NK-92 treated with Interleukin-12 subunit alpha and Interleukin-12 subunit beta, amount 100 ng/mL, for 24 hours (cell line): ENCODE measurements at regions not wholly inside any gene's neighbourhood (a gene's known extent, or its start where the extent isn't known, plus 50 kb on each side); places are given as distances from the start of the nearest gene placed in this dataset.

Experiments used
- DNase-seq: peaks from one replicate; lab custom pipeline; 2025; lab: John Stamatoyannopoulos, UW

GRCh38 chr4:4735870-4736269 lies 123.6 kb upstream of the MSX1 start:
- no peak for DNase-seq

DNA sequence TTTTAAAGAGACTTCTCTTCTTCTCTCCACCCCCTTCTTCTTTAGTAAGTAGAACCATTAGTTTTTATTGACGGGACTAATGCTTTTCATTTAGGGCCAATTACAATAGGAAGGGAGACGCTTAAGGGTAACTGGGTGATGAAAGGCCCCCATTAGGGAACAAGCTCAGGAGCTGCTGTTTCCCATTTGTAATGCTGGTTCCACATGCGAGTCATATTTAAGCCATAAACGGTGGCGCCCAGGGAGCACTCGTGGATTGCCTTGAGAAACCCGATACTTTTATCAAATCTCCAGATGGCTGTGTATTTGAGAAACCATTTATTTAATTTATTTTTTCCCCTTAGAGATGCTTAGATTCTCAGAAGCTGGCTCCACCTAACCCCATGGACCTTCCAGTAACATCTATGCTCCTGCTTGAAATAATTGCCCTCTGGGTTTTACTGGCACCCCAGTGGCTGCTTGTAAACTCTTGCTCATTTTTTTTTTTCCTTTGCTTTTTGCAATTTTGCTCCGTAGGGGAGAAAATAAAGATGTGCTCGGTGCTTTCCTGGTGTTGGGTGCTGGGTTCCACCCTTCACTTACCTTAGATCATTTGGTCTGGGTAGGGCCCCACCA lies 124.2 kb upstream of the MSX1 start:
- no peak for DNase-seq

DNA sequence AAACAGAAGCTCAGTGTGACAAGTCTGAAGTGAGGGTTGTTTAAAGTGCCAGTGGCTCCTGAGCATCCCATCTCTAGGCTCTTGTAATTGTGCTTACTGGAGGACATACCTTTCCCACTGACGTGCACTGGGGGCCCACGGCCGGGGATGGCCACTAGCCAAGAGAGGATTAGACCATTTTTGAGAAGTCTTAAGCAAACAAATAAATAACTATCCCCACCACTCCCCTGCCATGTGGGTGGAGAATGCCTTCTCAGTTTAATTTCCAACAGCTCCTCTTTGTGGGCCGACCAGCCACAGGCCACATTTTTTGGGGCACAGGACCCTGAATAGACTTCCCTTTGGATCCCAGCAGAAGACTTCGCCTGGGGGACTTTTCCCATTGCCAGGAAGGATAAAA lies 125.0 kb upstream of the MSX1 start:
- no peak for DNase-seq

GRCh38 chr4:4733663-4734062 lies 125.8 kb upstream of the MSX1 start:
- DNase-seq = no peak

GRCh38 chr4:4730249-4730648 lies 129.2 kb upstream of the MSX1 start:
- DNase-seq = no peak

- DNase-seq = no peak
Observed at GRCh38 chr4:4729206-4729605, 130.3 kb upstream of the MSX1 start.

- no peak for DNase-seq
Observed at GRCh38 chr4:4727536-4727935, 131.9 kb upstream of the MSX1 start.

GRCh38 chr4:4726051-4726450 lies 133.4 kb upstream of the MSX1 start:
- no peak for DNase-seq

- no peak for DNase-seq
Observed at GRCh38 chr4:4724321-4724720, 135.1 kb upstream of the MSX1 start.

GRCh38 chr4:4721636-4722035 lies 137.8 kb upstream of the MSX1 start:
- no peak for DNase-seq

GRCh38 chr4:4720646-4721045 lies 138.8 kb upstream of the MSX1 start:
- DNase-seq = no peak

GRCh38 chr4:4719436-4719835 lies 140.0 kb upstream of the MSX1 start:
- DNase-seq = no peak

DNA sequence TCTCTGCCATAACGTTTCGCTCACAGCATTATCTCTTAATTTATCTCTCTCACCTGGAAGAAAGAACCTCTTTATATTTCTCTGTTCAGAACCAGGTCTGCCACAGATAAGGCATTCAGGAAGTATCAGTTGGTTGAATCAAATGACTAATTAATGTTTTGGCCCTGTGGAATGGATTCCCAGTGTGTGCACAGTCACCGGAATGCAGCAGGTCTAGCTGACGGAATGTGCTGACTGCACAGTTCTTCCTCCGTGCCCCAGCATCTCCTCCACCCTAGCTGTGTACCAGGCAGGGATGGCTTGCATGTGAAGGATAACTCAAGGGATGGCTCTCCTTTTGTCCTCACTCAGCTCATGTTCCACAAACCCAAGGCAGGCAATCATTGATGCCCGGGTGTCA lies 141.8 kb upstream of the MSX1 start:
- DNase-seq = no peak

DNA sequence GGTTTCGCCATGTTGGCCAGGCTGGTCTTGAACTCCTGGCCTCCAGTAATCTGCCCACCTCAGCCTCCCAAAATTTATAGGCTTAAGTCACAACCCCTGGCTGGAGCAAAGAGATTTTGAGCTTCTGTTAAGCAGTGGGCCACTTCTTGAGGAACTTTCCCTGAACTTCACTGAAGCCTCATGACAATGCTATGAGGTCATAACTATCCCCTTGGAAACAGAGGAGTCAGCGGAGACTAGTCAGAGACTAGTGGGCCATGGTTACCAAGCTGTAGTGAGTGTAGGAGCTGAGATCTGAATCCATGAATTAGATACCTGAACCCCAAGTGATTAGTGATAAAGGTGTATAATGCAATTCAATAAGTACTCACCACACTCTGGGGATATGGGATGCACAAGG lies 145.1 kb upstream of the MSX1 start:
- DNase-seq = no peak

DNA sequence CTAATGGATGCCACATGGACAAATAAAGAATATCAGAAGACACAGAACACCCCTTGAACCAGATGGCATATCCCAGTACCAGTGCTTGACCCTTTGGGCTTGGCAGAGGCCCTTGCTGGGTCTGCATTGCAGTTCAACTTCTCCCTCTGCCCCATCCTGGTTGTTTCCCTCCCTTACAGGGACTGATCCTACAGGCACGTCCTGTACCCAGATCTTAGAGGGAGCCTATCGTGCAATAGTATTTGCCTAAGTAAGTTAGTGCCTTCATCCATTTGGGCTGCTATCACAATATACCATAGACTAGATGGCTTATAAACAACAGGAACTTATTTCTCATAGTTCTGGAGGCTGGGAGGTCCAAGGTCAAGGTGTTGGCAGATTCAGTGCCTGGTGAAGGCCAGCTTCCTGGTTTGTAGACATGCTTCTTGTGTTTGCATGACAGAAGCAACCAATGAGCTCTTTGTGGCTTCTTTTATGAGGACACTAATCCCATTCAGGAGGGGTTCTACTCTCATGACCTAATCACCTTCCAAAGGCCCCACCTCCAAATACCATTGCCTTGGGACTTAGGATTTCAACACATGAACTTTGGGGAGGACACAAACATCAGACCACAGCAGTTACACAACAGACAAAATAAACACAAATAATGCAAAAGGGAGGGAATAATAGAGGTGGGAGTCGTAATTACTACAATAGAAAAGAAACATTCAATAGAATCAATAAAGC lies 146.5 kb upstream of the MSX1 start:
- no peak for DNase-seq

DNA sequence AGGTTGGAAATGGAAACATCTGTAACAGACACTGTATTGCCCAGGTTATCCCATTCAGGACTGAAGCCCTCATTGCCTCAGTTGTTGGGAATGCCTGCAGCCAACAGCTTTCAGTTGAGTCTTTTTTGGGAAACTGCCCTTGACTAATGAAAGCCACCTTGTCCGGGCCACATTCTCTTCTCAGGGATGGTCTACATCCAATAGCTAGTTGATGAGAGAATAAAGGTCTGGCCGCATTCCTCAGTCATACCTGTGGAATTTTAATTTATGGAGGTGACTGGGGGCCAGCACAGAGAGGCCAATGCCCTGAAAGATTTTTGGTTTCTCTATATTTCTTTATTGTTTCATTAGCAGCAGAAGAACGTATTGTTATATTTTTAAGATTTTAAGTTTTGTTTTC lies 147.6 kb upstream of the MSX1 start:
- DNase-seq = no peak

DNA sequence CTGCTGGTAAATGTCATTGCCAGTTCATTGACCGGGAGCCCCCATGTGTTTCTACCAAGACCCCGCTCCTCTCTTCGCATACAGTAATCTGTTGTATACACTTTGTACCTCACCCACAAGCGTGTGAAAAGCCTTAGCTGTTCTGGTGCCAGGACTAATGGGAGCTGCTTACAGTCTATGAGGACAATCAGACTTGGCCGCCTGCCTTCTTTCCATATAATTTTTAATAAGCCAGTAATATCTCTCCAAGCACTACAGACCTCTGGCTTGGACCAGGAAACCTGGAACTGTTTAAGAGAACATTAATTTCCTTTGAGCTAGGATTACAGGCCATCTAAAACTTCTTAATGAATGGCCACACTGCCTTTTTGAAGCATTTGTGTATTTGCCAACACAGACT lies 149.7 kb upstream of the MSX1 start:
- no peak for DNase-seq

- peak; percentile 57 for DNase-seq
Observed at GRCh38 chr4:4704267-4704666, 155.2 kb upstream of the MSX1 start.

- DNase-seq = no peak
Observed at GRCh38 chr4:4697584-4697983, 155.7 kb upstream of the STX18 start.

DNA sequence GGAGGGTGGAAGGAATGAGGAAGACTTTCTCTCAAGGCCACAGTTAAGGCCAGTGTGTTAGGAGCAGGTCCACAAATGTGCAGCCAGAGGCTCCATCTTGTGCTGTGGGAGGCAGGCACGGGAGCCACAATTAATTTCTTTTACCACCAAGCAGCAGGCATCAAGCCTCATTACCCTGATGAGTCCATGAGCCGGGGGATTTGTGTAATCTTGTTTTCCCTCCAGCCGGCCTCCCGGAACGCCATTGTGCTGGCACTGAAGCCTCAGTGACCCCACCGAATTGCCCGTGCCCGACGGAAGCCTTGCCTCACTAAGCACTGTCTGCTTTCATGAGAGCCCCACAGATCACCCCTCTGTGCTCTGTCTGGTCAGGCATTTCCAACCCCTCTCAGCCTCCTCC lies 154.7 kb upstream of the STX18 start:
- no peak for DNase-seq

DNA sequence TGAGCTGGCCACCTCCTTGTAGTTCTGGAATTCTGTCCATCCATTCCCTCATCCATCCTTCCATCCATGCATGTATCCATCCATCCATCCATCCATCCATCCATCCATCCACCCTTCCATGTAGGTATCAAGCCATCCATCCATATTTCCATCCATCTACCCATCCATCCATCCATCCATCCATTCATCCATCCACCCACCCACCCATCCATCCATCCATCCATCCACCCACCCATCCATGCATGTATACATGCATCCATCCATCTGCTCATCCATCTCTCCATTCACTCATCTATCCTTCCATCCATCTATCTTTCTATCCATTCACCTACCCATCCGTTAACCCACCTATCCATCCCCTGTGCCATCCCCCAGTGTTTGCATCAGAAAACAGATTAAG lies 153.6 kb upstream of the STX18 start:
- DNase-seq = no peak

DNA sequence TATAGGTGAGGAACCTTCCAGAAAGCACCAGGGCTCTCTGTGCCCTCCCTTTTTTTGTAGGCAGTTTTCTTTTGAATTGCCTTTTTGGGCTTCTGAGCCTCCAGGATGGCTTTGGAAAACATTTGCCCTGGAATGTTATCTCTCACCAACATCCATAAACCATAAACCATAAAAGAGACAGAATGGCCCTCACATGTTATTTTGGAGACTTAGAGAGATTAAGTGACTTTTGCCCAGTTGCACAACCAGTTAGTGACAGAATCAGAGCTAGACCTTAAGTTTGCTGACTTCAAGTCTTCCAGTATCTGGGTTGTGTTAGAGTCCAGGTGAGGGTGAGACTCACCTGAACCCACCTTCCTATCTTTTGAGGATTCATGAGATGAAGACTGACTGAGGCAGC lies 153.0 kb upstream of the STX18 start:
- no peak for DNase-seq

- DNase-seq = no peak
Observed at GRCh38 chr4:4694296-4694772, 152.5 kb upstream of the STX18 start.

- no peak for DNase-seq
Observed at GRCh38 chr4:4693755-4694295, 152.0 kb upstream of the STX18 start.
